Tibial artery (tissue), 4 donors: ENCODE measurements at regions not wholly inside any gene's neighbourhood (a gene's known extent, or its start where the extent isn't known, plus 50 kb on each side); places are given as distances from the start of the nearest gene placed in this dataset.

Experiments
- DNase-seq, 2 donors: peaks; one replicate each; pipeline ENCODE4 v3.0.0-alpha.2; 2019
- H3K27ac ChIP-seq, 2 donors: fragments of 200-600 bp; sonication (generic) in 1 of 2; 1 replicate in 1 of 2; 2 replicates in 1 of 2; pipeline ENCODE4 v1.5.1; 2018 to 2019; ENCODE audit warnings: mild to moderate bottlenecking in 1 of 2
- H3K27me3 ChIP-seq, 2 donors: fragments of 200-600 bp; sonication (generic) in 1 of 2; one replicate each; pipeline versions ENCODE4 v1.5.1 to v1.6.0; 2016 to 2019
- H3K36me3 ChIP-seq, 3 donors: fragments of 200-600 bp; sonication (generic) in 2 of 3; one replicate each; pipeline ENCODE4 v1.5.1; 2016 to 2019; ENCODE audit warnings: mild to moderate bottlenecking in 2 of 3
- H3K4me1 ChIP-seq, 4 donors: fragments of 200-600 bp; sonication (generic) in 2 of 4; 1 replicate in 3 of 4; 2 replicates in 1 of 4; pipeline ENCODE4 v1.5.1; 2016 to 2019
- H3K4me3 ChIP-seq, 2 donors: fragments of 200-600 bp; sonication (generic) in 1 of 2; 1 replicate in 1 of 2; 2 replicates in 1 of 2; pipeline ENCODE4 v1.5.1; 2018 to 2019; ENCODE audit warnings: mild to moderate bottlenecking in 2 of 2
- H3K9me3 ChIP-seq, 3 donors: fragments of 200-600 bp; sonication (generic) in 1 of 3; one replicate each; pipeline ENCODE4 v1.5.1; 2016 to 2019
- intact Hi-C: fragments of 100-400 bp; cut with DNase I; formaldehyde crosslinking; loops from one replicate; pipeline ENCODE4 v1.15.0; 2023; ENCODE audit warnings: low total_unique reads
- TF ChIP-seq, protein P1 (sequence below), 2 experiments: fragments of 200-600 bp in 1 of 2; fragments of 450-650 bp in 1 of 2; IDR thresholded peaks; one replicate each; pipeline ENCODE4 v1.5.1; 2017 to 2019; ENCODE audit warnings: antibody characterized with exemption in 2 of 2, mild to moderate bottlenecking in 1 of 2, moderate library complexity in 1 of 2

- no peaks in the 10 kb centered on the region for H3K9me3 ChIP-seq
- no peaks in the 10 kb centered on the region for H3K36me3 ChIP-seq
- H3K4me1 ChIP-seq = no peaks in the 10 kb centered on the region
- intact Hi-C loops = loop anchor here (5.0 kb wide), 2 partner anchors 43 to 153 kb away; no protein-coding TSS in a partner anchor
- H3K27ac ChIP-seq = no peak overlapping the region
- TF ChIP-seq, protein P1, sequence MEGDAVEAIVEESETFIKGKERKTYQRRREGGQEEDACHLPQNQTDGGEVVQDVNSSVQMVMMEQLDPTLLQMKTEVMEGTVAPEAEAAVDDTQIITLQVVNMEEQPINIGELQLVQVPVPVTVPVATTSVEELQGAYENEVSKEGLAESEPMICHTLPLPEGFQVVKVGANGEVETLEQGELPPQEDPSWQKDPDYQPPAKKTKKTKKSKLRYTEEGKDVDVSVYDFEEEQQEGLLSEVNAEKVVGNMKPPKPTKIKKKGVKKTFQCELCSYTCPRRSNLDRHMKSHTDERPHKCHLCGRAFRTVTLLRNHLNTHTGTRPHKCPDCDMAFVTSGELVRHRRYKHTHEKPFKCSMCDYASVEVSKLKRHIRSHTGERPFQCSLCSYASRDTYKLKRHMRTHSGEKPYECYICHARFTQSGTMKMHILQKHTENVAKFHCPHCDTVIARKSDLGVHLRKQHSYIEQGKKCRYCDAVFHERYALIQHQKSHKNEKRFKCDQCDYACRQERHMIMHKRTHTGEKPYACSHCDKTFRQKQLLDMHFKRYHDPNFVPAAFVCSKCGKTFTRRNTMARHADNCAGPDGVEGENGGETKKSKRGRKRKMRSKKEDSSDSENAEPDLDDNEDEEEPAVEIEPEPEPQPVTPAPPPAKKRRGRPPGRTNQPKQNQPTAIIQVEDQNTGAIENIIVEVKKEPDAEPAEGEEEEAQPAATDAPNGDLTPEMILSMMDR (IDR thresholded peaks at IDR 0.05) = no peak
- no peak overlapping the region for H3K4me3 ChIP-seq
- H3K27me3 ChIP-seq = no peaks in the 10 kb centered on the region
- DNase-seq = no peak
Measured at GRCh38 chr12:4039931-4040330, 166.7 kb upstream of the PARP11 start.

GRCh38 chr12:4037747-4038312 is 164.6 kb upstream of the PARP11 start:
- peak in 1 of 2 donors; percentile 48 for DNase-seq
- Histone ChIP-seq H3K36me3 (no peaks in the 10 kb centered on the region), H3K27ac (no peak overlapping the region), H3K4me3 (no peak overlapping the region), H3K4me1 (no peaks in the 10 kb centered on the region), H3K27me3 (no peaks in the 10 kb centered on the region), H3K9me3 (no peaks in the 10 kb centered on the region)
- intact Hi-C loops = loop anchor here (5.0 kb wide), 2 partner anchors 41 to 151 kb away; no protein-coding TSS in a partner anchor
- TF ChIP-seq, protein P1 (IDR thresholded peaks at IDR 0.05) = peak; percentile 74 to 82

DNA sequence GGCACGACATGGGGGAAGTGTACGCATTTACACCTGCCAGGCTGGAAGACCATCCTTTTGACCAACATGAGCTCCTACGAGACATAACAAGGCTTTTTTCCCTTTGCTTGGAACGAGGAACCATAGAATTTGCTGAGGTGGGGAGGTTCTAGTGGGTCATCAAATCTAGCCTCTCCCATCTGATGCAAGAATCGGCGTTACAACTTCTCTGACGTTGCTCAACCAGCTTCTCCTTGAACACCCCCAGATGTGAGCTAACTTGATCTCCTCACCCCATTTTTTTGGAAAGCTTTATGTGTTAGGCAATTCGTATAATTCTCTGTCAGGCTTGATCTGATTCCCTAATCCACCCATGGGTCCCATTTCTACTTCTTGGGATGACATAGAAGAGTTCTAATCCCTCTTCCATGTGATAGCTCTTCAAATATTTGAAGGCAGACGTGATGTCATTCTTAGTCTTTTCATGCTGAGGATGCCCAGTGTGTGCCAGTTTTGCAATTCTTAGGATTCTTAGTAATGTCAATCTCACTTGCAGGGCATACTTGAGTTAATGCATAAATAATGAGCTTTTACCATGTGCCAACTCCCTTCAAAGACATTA is 163.6 kb upstream of the PARP11 start:
- no peaks in the 10 kb centered on the region for H3K9me3 ChIP-seq
- DNase-seq = no peak
- intact Hi-C loops = loop anchor here (5.0 kb wide), 2 partner anchors 39 to 149 kb away; no protein-coding TSS in a partner anchor
- peaks cover 0 to 4% (median 3%) of the 10 kb centered on the region in 4 donors for H3K4me1 ChIP-seq
- no peaks in the 10 kb centered on the region for H3K36me3 ChIP-seq
- no peaks in the 10 kb centered on the region for H3K27me3 ChIP-seq
- TF ChIP-seq, protein P1 (IDR thresholded peaks at IDR 0.05) = no peak
- H3K4me3 ChIP-seq = no peak overlapping the region
- no peak overlapping the region for H3K27ac ChIP-seq

- H3K4me1 ChIP-seq = peaks cover 0 to 12% (median 11%) of the 10 kb centered on the region in 4 donors
- DNase-seq = no peak
- intact Hi-C loops = loop anchor here (5.0 kb wide), 2 partner anchors 38 to 148 kb away; no protein-coding TSS in a partner anchor
- no peak overlapping the region for H3K4me3 ChIP-seq
- TF ChIP-seq, protein P1 (IDR thresholded peaks at IDR 0.05) = no peak
- no peaks in the 10 kb centered on the region for H3K27me3 ChIP-seq
- no peaks in the 10 kb centered on the region for H3K36me3 ChIP-seq
- no peak overlapping the region for H3K27ac ChIP-seq
- H3K9me3 ChIP-seq = no peaks in the 10 kb centered on the region
Measured at GRCh38 chr12:4034921-4035320, 161.7 kb upstream of the PARP11 start.

- TF ChIP-seq, protein P1 (IDR thresholded peaks at IDR 0.05) = no peak
- H3K4me3 ChIP-seq = no peak overlapping the region
- peak in 1 of 2 donors; percentile 35 for DNase-seq
- H3K27ac ChIP-seq = no peak overlapping the region
- peaks cover 0 to 12% (median 11%) of the 10 kb centered on the region in 4 donors for H3K4me1 ChIP-seq
- H3K9me3 ChIP-seq = no peaks in the 10 kb centered on the region
- no peaks in the 10 kb centered on the region for H3K27me3 ChIP-seq
- intact Hi-C loops = no loop called here
- H3K36me3 ChIP-seq = no peaks in the 10 kb centered on the region
Measured at GRCh38 chr12:4032924-4033615, 159.9 kb upstream of the PARP11 start.
